ENCODE measurements at regions not wholly inside any gene's neighbourhood (a gene's known extent, or its start where the extent isn't known, plus 50 kb on each side); places are given as distances from the start of the nearest gene placed in this dataset.
"Not testable (repeated sequence)": the region's sequence is repeated elsewhere in the genome, so short reads cannot be mapped to it uniquely, and the experiment has no call there.

DNA sequence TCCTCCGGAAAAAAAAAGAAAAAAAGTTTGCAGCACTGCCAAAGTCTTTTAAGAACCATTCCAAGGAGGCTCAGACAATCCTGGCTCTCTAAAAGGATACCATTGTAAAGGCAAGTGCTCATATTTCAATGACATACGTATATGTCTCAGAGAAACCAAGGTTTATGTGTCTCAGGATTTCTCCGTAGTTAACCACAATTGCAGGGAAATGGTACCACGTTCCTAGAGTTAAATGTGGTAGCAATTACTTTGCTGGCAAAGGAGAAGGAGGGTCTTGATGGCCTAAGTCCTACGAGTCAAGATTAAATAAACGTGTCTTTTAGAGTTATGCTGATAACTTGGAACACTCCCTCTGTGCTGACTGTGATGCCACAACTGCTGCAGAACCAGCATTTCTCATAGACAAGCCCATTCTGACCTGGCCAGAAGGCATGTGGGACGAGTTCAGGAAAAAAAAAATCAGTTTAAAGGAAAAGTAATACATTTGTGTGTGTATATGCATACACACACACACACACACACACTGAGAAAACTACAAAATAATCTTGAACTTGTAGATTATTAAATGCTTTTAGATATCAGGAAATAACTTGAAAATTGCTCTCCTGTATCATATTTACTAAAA, 245.9 kb downstream of the FGFR2 start:
- DNase-seq = no peak

- DNase-seq = no peak
Measured at GRCh38 chr10:121355161-121355560, 243.1 kb downstream of the FGFR2 start.

GRCh38 chr10:121356183-121356582, 242.1 kb downstream of the FGFR2 start:
- no peak for DNase-seq

- DNase-seq = no peak
Measured at GRCh38 chr10:121357401-121357800, 240.8 kb downstream of the FGFR2 start.

- DNase-seq = no peak
Measured at GRCh38 chr10:121362026-121362425, 236.2 kb downstream of the FGFR2 start.

GRCh38 chr10:121365566-121365965, 232.7 kb downstream of the FGFR2 start:
- no peak for DNase-seq

- no peak for DNase-seq
Measured at GRCh38 chr10:121368347-121369025, 229.8 kb downstream of the FGFR2 start.

DNA sequence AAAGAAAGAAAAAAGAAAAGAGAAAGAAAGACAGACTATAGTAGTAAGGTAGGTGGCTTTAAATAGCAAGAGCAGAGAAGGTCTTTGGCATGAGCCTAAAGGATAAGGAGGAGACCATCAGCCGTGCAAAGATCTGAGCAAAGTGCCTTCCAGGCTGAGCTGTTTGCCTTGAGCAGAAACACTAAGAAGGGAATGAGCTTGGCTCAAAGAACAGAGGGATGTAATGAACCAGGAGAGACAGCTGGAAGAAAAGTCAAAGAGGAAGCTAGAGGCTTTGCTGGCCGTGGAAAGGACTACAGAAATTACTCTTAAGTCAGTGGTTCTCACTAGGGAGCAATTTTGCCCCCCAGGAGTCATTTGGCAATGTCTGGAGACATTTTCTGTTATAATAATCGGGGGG, 228.6 kb downstream of the FGFR2 start:
- DNase-seq = no peak

DNA sequence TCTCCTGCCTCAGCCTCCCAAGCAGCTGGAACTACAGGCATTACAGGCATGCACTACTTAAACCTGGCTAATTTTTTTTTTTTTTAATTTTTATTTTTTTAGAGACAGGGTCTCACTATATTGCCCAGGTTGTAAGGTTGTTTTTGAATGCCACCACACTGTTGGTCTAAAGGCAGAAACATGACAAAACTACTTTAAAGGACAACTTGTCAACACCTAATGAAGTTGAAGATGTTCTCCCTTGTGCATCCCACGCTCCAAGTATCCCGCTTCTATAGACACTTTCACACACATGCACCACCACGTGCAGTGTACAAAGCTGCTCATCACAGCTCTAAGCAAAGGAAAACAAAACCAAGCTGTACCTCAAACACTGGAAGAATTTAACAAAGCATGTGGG, 226.4 kb downstream of the FGFR2 start:
- no peak for DNase-seq

GRCh38 chr10:121373411-121373810, 224.8 kb downstream of the FGFR2 start:
- peak; percentile 24 for DNase-seq

DNA sequence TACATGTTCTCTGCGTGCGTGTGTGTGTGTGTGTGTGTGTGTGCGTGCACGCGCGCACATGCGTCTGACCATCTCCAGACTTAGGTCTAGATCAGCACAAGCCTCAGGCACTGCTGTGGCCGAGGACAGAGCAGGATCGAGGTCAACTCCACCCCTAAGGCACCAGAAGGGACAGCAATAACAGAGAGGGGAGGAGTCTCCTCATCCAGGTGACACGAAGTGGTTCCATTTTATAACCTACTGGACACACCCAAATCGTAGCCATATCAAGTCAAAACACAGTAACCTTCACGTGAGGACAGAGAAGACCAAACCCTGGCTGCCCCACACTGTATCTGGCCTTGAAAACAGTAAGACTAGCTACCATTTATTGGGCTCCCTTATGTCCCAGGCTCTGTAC, 224.1 kb downstream of the FGFR2 start:
- no peak for DNase-seq

- no peak for DNase-seq
Measured at GRCh38 chr10:121375172-121375571, 223.1 kb downstream of the FGFR2 start.

- no peak for DNase-seq
Measured at GRCh38 chr10:121378251-121378801, 219.9 kb downstream of the FGFR2 start.

DNA sequence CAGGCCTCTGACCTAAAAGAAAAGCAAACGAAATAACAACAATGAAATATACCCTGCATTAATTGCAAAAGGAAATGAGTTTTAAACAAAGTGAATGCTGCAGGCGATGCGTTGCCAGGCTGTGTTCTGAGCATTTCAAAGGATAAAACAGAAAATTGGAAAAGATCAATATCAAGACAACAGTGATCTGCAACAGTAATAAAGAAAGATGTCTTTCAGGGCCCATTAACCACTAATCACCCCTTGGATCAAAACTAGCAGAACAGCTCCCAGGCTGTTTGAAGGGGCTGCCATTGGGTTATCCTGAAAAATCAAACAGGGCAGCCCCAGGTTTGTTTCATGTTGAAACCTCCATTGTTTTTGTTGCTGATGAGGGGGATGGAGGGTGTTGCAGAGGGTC, 219.2 kb downstream of the FGFR2 start:
- no peak for DNase-seq

GRCh38 chr10:121380211-121380610, 218.0 kb downstream of the FGFR2 start:
- no peak for DNase-seq

DNA sequence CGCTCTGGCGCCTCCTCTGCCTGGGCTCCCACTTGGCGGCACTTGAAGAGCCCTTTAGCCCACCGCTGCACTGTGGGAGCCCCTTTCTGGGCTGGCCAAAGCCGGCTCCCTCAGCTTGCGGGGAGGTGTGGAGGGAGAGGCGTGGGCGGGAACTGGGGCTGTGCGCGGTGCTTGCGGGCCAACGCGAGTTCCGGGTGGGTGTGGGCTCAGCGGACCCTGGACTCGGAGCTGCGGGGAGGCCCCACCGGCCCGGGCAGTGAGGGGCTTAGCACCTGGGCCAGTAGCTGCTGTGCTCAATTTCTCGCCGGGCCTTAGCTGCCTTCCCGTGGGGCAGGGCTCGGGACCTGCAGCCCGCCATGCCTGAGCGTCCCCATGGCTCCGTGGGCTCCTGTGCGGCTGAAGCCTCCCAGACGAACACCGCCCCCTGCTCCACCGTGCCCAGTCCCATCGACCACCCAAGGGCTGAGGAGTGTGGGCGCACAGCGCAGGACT, 216.2 kb downstream of the FGFR2 start:
- not testable (repeated sequence) for DNase-seq

DNA sequence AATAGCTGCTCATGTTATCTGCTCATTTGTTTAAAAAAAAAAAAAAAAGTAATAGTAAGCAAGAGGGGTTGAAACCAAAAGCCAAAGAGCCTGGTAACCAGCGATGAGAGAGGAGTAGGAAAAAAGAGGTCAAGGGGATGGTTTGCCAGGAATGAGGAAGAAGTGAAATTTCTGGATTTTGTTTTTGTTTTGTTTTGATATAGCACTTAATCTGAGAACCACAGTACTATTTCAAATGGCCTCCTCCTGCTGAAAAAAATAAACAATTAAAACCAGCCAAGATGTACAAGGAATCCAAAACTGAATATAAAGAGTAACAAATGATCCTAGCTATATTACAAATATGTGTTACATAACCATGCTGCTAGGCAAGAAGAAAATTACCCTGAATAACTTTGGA, 213.1 kb downstream of the FGFR2 start:
- no peak for DNase-seq

- no peak for DNase-seq
Measured at GRCh38 chr10:121392657-121393056, 205.6 kb downstream of the FGFR2 start.

DNA sequence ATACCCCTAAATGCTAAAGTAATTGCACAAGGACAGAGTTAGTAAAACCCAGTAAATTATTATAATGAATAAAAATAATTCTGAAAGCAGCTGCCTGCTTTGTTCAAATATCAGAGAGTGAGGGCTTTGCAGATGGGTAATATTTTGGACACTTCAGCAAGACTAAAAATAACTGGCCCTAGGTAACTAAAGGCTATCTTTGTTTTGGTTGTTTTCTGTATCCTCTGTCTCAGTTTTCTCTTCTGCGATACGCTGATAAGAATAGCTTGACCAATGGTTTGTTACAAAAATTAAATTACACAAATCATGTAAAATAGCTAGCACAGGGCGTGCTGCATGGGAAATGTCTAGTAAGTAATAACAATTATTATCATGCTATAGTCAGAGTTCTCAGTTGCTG, 204.7 kb downstream of the FGFR2 start:
- no peak for DNase-seq

DNA sequence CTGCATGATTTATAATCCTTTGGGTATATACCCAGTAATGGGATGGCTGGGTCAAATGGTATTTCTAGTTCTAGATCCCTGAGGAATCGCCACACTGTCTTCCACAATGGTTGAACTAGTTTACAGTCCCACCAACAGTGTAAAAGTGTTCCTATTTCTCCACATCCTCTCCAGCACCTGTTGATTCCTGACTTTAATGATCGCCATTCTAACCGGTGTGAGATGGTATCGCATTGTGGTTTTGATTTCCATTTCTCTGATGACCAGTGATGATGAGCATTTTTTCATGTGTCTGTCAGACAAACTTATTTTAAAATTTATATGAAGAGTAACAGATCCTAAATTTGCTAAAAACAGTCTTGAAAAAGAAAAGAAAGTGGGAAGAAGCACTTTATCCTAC, 197.7 kb downstream of the FGFR2 start:
- not testable (repeated sequence) for DNase-seq

DNA sequence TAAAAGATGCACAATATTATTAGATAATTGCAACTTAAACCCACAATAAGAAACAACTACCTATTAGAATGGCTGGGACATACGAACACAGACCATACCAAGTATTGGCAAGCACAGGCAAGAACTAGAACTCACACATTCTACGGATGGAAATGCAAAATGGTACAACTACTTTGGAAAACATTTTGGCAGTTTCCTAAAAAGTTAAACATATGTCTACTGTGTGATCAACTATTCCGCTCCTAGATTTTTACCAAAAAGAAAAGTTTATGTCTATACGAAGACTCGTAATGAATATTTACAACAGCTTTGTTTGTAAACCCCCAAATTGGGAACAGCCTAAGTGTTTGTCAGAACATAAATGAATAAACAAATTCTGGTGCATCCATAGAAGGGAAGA, 194.7 kb downstream of the FGFR2 start:
- DNase-seq = no peak

DNA sequence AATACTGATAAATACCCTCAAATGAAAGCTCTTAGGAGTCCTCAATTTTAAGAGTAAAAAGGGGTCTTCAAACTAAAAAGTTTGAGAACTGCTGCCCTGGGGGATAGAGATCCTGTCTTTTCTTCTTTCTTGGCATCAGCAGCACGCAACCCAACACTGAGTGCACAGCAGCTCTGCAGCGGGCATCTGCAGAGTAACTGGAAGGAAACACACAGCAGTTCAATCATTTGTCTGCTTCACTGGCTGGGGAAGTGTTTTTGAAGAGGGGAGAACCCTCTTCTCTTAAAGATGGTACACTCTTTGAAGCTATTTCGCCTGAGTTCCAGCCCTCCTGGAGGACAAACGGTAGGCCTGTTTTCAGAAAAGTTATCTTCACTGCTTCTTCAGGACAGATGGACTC, 193.6 kb downstream of the FGFR2 start:
- no peak for DNase-seq

- DNase-seq = no peak
Measured at GRCh38 chr10:121405096-121405495, 193.1 kb downstream of the FGFR2 start.

GRCh38 chr10:121405549-121405948, 192.7 kb downstream of the FGFR2 start:
- no peak for DNase-seq

DNA sequence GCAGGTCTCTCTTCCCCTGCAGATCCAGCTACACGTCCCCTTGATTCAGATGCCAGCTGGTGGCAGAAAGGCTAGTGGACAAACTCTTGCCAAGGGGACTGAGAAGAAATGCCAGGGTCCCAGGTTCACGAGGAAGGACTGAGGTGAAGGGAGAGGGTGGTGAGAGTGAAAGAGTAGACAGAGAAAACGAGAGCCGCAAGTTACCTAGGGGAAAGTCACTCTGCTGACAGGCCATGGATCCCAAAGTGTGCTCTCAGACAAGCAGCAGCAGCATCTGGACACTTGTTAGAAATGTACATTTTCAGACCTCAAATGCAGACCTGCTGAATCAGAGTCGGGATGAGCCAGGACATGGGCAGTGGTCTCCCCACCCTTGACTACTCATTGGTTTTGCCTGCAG, 192.3 kb downstream of the FGFR2 start:
- no peak for DNase-seq

All from OCI-M1 (cell line).